ENCODE measurements at regions not wholly inside any gene's neighbourhood (a gene's known extent, or its start where the extent isn't known, plus 50 kb on each side); places are given as distances from the start of the nearest gene placed in this dataset.

DNA sequence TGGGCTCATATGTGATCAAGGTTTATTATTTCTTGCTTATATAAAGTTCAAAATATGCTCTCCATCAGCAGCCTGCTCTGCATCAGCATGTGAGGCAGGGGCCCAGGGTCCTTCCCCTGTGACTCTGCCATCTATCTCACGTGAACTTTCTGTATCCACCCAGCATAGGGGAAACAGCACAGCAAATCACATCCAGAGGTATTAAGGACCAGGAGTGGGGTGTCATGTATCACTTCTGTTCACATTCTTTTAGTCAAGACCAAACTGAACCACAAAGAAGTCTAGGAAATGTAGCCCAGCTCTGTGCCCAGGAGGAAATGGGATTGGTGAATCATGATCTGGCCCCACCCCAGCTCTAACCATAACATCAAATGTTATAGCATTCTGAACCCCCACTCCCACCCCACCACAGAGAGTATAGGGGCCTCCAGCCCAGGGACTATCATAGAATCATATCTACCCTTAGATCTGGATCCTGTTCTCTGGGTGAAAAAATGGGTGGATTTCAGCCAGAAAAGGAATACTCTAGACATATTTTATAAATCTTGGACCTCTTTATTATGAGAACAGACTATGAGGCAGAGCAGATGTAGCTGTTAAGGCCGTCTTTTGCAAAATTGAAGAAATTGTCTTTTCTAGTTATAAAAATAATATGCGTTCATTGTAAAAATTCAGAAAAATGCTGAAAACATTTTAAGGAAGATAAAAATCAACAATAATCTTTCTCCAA, 473.7 kb downstream of the ARHGEF28 start:
- no peak for DNase-seq (ENCODE audit: low read depth, low spot score)

DNA sequence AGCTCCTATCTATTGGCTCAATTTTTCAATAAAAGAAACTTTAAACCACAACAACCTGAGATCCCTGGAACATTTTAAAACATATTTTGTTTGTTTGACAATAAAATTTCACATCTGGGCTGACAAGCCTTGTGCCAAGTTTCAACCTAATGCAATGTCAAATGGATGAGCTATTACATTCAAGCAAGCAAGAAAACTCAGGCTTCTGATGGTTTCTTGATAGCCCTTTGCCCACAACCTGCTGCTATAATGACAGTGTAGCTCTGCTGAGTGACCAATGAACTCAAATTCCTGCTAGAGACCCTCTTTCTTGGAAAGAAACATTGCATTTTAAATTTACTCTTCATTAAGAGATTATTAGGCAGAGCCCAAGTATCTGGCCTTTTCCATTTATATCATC, 472.9 kb downstream of the ARHGEF28 start:
- no peak for DNase-seq (ENCODE audit: low read depth, low spot score)

DNA sequence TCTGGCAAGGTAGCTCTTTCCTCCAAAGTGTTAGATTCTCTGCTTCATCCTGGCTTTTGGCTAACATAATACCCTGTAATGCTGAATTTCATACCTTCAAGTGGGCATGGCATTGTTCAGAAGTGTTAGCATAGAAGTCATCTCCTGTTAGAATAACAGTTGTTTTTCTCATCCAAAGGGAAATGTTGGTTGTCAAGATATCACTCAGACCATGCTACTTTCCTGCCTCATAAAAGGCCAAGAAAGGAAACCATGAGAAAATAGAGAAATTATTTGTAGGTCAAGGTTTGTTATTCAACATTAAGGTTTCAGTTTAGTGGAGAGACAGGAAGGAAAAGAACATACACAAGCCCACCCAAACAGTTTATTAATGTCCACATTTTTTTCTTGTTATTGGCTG, 472.5 kb downstream of the ARHGEF28 start:
- no peak for DNase-seq (ENCODE audit: low read depth, low spot score)

GRCh38 chr5:74096325-74096724, 470.3 kb downstream of the ARHGEF28 start:
- no peak for DNase-seq (ENCODE audit: low read depth, low spot score)

DNA sequence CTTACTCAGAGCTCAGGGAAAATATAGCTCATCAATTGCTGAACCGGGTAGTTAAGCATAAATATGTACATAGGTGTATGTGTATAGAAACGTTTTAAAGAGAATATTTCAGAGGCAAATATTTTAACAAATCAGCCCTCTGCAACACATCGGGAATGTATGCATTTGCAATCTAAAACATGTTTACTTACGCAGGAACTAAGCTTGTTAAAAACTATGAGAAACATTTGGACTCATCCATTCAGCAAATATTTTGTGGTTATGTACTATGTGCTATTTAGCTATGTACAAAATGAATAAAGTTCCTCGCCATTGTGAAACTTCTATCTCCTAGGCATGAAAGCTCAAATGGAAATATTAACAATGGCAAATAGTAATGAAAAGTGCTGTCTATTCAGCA, 469.9 kb downstream of the ARHGEF28 start:
- no peak for DNase-seq (ENCODE audit: low read depth, low spot score)

DNA sequence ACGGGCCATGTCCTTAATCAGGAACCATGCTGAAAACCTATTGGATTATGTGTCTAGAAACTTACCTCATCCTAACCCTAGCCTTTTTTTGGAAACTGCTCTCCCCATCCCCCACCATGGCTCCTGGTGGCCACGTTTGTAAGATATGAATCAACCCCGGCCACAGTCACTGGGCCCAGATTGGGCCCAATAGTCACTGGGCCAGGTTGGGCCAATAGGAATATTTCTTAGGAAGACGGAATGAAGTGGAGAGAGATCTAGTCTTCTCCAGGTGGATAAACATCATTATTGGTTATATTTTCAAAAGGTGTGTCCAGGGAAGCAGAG, 468.7 kb downstream of the ARHGEF28 start:
- no peak for DNase-seq (ENCODE audit: low read depth, low spot score)

GRCh38 chr5:74094096-74094781, 468.2 kb downstream of the ARHGEF28 start:
- no peak for DNase-seq (ENCODE audit: low read depth, low spot score)

DNA sequence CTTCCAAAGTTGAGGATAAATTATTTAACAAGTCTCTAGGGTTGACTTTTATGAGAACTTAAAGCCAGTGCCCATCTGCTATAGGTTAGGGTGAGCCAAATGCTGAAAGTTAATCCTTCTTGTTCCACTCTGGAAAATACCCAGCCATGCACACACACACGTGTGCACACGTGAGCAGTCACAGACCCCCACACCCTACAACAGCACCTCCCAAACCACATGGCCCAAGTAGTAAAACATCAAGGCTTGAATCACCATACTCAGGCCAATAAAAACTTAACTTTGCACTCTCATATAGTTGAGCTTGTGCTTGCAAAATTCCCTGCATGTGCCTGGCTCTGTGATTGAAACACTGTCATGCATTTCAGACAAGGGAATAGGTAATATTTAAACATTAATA, 467.6 kb downstream of the ARHGEF28 start:
- no peak for DNase-seq (ENCODE audit: low read depth, low spot score)

DNA sequence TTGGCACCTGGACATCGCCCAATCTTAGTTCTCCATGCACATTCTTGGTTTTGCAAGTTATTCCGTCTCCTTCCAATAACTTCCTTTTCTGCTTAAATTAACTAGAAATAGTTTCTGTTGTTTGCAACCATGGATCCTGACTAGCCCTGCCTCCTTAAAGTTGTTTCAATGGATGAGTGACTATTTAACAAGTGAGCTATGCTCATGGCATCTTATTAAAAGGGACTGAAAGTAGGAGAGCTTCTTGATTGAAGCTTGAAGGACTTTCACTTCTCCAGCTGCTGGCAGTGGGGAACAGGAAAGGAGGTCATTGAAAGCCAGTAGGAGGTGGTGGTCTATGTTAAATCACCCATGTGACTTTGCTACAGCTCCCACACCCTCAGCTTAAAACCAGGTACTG, 466.8 kb downstream of the ARHGEF28 start:
- DNase-seq (ENCODE audit: low read depth, low spot score) = no peak

DNA sequence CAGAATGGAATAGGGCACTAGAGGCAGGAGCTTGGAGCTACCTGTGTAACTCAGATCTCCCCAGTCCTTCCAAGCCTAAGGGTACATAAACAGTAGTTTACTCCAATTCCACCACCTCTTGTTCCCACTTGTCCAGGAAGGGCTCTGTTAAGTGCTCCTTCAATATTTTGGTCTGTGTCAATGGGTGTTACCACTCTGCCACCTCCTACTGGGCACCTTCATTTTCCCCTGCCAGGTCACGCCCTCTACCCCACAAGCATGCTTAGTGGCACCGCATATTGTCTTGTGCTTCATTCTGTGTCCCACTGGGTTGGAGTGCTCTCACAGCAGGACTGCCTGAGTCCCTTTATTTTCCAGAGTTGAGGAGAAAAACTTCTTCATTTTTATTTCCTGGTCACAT, 459.8 kb downstream of the ARHGEF28 start:
- no peak for DNase-seq (ENCODE audit: low read depth, low spot score)

- no peak for DNase-seq (ENCODE audit: low read depth, low spot score)
Measured at GRCh38 chr5:74085186-74085585, 459.2 kb downstream of the ARHGEF28 start.

DNA sequence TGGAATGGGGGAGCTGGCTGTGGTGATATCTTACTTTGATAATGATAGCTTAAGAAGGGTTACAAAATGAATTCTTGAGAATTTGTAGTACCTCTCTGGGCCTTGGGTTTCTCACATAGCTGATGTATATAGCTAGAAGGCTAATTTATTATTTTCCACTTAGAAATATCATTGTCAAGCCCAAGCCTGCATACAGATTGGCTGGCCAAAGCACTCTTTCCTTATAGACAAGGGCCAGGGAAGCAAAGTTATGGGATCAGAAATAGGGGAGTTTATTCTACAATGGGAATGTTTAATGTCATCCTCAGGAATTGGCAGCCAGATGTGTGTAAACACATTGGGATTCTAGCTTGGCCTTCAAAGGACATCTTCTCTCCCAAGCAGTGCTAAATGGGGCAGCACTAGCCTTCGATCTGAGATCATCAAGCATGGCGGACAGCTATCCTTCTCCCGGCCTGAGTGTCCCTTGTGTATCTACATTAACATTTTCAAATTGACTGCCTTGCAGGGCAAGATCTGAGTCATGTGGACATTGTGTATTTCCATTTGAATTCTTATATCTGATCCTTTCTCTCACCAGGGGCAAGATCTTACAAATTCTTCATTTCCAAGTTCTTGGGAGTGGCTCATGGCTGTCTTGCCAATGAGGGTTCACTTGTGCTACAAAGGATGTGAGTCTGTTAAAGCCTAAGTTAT, 457.2 kb downstream of the ARHGEF28 start:
- DNase-seq (ENCODE audit: low read depth, low spot score) = no peak

DNA sequence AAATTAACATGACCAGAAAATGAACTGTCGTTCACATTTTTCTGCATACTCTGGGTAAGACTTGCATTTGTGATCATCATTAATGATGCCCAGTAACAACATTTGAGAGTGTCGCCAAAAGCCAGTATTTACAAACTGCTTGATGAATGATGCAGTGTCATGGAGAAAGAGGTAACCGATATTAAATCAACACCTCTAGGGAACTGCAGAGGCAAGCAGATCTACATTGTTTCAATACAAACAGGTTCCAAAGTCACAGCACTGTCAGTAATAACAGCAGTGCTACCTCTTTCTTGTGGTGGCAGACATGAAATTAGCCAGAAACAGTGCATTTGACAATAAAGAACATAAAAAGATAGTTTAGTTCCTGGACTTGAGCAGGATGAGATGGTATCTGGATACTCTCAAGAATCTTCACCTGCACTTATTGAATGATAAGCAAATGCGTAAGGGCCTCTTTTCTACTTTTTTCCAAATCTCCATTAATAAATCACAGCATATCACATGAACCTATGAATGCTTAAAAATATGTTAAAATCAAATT, 456.6 kb downstream of the ARHGEF28 start:
- DNase-seq (ENCODE audit: low read depth, low spot score) = no peak

- DNase-seq (ENCODE audit: low read depth, low spot score) = no peak
Measured at GRCh38 chr5:74081126-74081525, 455.1 kb downstream of the ARHGEF28 start.

DNA sequence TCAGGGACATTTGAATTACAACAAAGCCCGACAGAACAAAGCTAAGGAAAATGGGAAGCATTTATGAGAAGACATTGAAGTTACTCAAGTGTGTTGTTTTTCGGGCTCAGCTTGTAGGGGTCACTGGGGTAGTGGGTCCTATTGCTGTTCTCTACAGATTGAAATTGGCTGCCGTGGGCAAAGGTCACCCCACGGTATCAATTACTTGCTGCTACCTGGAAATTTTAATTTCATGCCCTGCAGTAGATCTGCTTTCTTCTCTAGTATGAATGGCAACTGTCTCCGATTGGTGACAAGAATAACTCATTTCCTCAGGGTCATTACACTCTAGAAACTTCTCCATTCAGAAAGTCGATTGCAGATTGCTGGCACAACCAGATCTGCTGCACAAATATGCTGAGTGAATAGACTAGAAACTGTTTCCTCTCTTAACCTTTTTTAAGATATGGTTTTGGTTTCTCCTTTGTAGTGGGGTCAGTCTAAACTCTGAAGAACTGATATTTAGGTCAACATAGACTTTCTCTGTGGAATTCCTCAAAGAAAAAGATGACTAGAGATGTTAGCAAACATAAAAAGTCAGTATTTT, 454.1 kb downstream of the ARHGEF28 start:
- no peak for DNase-seq (ENCODE audit: low read depth, low spot score)

DNA sequence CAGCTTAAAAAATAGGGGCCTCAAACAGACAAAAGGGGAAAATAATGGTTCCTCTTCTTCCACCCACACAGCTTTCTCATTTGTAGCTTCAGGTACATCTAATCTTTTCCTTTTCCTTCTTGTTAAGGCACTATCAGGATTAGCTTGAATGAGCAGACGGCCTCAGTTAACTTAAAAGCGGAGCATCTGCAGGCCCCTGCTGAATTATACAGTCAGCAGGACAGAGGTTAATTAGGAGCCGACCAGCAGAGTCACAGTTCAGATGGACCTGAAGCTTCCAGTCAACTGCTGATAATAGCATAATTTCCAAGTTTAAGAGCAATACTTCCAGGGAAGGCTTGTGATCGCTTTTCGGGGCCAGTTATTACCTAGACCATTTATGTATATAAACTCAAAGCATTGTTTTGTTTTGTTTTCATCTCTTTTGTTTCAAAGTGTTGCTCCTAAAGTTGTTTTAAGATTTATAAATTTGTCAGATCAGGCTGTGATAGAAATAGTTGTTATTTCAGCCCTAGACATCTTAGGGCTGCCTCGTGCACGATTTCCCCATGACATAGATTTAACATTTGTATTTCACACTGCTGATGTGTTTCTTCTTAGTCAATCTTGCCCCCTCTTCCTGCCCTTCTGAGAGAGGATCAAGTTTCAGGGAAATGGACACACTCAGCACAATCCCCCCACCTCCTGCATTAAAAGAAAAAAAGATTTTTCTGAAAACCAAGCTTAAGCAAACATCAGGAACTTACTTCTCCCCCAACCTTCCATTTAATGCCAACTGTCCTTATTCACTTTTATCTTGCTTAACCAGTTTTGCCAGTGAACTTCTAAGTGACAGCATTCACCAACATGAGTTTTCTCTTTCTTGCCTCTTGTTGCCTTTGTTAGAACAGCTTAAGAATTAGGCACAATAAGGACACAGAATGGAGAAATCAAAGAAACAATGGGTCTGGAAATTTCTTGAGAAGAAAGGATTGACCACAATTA, 449.8 kb downstream of the ARHGEF28 start:
- DNase-seq (ENCODE audit: low read depth, low spot score) = peak; percentile 21

DNA sequence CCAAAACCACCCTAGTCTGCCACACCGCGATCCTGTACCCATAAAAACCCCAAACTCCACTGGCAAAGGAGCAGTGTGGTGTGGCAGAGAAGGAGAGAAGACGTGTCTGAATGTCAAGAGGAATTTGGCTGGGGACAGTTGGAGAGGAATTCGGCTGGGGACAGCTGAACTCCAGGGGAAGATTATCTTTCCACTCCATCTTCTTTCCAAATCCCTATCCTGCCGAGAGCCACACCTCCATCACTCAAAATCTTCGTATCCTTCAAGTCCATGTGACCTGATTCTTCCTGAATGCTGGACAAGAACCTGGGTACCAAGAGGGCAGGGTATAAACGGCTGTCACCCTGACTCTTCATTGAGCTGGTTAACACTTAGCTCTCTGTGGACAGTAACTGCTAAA, 448.1 kb downstream of the ARHGEF28 start:
- no peak for DNase-seq (ENCODE audit: low read depth, low spot score)

- no peak for DNase-seq (ENCODE audit: low read depth, low spot score)
Measured at GRCh38 chr5:74073257-74073656, 447.3 kb downstream of the ARHGEF28 start.

GRCh38 chr5:74072646-74073045, 446.6 kb downstream of the ARHGEF28 start:
- no peak for DNase-seq (ENCODE audit: low read depth, low spot score)

DNA sequence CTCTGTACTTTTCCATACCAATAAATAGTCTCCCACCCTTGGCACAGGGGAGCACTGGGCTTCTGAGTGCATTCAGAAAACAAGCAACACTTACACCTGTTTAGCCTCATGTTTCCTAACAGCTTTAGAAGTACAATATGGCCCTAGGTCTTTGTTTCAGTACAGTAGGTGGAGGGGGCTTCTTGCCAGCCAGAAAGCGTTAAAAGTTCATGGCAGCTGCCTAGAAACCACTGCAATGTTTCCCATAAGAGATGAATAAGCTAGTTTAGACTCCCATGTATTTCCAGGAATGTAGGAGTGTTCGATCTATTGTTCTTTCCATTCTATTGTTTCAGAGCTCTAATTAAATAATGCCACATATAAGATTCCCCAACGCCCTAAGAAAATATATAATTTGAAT, 444.8 kb downstream of the ARHGEF28 start:
- no peak for DNase-seq (ENCODE audit: low read depth, low spot score)

DNA sequence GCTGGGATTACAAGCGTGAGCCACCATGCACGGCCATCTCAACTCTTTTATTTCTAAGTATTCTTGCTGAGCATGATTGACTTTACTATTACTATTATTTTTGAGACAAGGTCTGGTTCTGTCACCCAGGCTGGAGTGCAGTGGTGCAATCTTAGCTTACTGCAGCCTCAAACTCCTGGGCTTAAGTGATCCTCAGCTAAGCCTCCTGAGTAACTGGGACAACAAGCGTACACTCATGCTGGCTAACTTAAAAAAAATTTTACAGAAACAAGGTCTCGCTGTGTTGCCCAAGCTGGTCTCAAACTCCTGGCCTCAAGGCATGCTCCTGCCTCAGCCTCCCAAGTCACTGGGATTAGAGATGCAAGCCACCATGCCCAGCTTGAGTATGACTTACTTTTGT, 443.7 kb downstream of the ARHGEF28 start:
- no peak for DNase-seq (ENCODE audit: low read depth, low spot score)

Data from smooth muscle cell of the brain vasculature (primary cell).